DOHH2 (cell line): ENCODE measurements at regions not wholly inside any gene's neighbourhood (a gene's known extent, or its start where the extent isn't known, plus 50 kb on each side); places are given as distances from the start of the nearest gene placed in this dataset.

Experiments
- CTCF ChIP-seq: fragments of 200-600 bp; sonication (generic); IDR thresholded peaks from one replicate; pipeline ENCODE4 v1.5.1; 2014; ENCODE audit warnings: antibody characterized with exemption, mild to moderate bottlenecking, low read depth, low read length; ENCODE audit not compliant: poor library complexity, severe bottlenecking
- EZH2phosphoT487 ChIP-seq: fragments of 200-600 bp; sonication (generic); IDR thresholded peaks from 2 replicates; pipeline ENCODE4 v1.6.1; 2017; ENCODE audit warnings: borderline replicate concordance, mild to moderate bottlenecking, antibody characterized with exemption, low read length, moderate library complexity, mixed read lengths

GRCh38 chr15:53310709-53311108 is 448.8 kb downstream of the WDR72 start:
- TF ChIP-seq CTCF (no peak), EZH2phosphoT487 (no peak)
